ENCODE measurements at regions not wholly inside any gene's neighbourhood (a gene's known extent, or its start where the extent isn't known, plus 50 kb on each side); places are given as distances from the start of the nearest gene placed in this dataset.

GRCh38 chr3:153679714-153680113 lies 441.5 kb upstream of the ARHGEF26 start:
- no peak overlapping the region for H3K4me3 ChIP-seq (ENCODE audit: low read length, poor library complexity, severe bottlenecking)
- no peak for TF ChIP-seq EZH2phosphoT487 (IDR thresholded peaks at IDR 0.05; ENCODE audit: borderline replicate concordance)
- TF ChIP-seq, protein P1, sequence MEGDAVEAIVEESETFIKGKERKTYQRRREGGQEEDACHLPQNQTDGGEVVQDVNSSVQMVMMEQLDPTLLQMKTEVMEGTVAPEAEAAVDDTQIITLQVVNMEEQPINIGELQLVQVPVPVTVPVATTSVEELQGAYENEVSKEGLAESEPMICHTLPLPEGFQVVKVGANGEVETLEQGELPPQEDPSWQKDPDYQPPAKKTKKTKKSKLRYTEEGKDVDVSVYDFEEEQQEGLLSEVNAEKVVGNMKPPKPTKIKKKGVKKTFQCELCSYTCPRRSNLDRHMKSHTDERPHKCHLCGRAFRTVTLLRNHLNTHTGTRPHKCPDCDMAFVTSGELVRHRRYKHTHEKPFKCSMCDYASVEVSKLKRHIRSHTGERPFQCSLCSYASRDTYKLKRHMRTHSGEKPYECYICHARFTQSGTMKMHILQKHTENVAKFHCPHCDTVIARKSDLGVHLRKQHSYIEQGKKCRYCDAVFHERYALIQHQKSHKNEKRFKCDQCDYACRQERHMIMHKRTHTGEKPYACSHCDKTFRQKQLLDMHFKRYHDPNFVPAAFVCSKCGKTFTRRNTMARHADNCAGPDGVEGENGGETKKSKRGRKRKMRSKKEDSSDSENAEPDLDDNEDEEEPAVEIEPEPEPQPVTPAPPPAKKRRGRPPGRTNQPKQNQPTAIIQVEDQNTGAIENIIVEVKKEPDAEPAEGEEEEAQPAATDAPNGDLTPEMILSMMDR (conservative IDR thresholded peaks at IDR 0.05; ENCODE audit: low read length), result no peak
- no peaks in the 10 kb centered on the region for H3K27me3 ChIP-seq (ENCODE audit: insufficient read depth, low read length, poor library complexity, severe bottlenecking)
- H4K20me1 ChIP-seq (ENCODE audit: insufficient read depth, low read length, poor library complexity, severe bottlenecking), result no peaks in the 10 kb centered on the region
- no peak overlapping the region for H3K4me2 ChIP-seq (ENCODE audit: low read depth, low read length, poor library complexity, severe bottlenecking)
- no peaks in the 10 kb centered on the region for H3K79me2 ChIP-seq (ENCODE audit: insufficient read depth, low read length)
- no peaks in the 10 kb centered on the region for H3F3A ChIP-seq (ENCODE audit: low read depth)
- no peaks in the 10 kb centered on the region for H3K9me3 ChIP-seq (ENCODE audit: insufficient read depth, low read depth, low read length)
- H2AFZ ChIP-seq (ENCODE audit: low read length), result no peak overlapping the region
- no peaks in the 10 kb centered on the region for H3K4me1 ChIP-seq (ENCODE audit: insufficient read depth, low read length, poor library complexity, severe bottlenecking)
- H3K9ac ChIP-seq (ENCODE audit: low read depth, low read length, poor library complexity, severe bottlenecking), result no peak overlapping the region
- H3K36me3 ChIP-seq (ENCODE audit: insufficient read depth, low read length), result no peaks in the 10 kb centered on the region
- no peaks in the 10 kb centered on the region for H3K9me2 ChIP-seq (replicated peaks; ENCODE audit: low read depth, low read length)

DNA sequence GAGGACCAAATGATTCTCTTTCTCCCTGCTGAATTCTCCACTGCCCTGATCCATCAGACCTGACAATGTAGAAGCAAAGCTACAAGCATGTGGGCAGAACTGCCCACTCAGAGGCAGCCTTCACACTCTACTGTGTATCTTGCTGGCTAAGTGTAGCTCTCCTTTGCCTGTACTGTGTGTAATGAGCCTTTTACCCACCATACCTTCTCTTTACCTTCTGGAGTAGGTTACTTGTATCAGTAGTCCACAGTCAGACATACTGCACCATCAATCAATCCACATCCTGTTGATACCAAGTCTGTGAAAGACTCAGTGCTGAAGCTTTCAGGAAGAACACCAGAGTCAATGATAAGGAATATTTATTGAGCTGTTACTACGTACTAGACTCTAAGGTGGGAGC lies 440.7 kb upstream of the ARHGEF26 start:
- H2AFZ ChIP-seq (ENCODE audit: low read length), result no peak overlapping the region
- H3K9me2 ChIP-seq (replicated peaks; ENCODE audit: low read depth, low read length), result no peaks in the 10 kb centered on the region
- no peaks in the 10 kb centered on the region for H3K27me3 ChIP-seq (ENCODE audit: insufficient read depth, low read length, poor library complexity, severe bottlenecking)
- TF ChIP-seq, protein P1 (conservative IDR thresholded peaks at IDR 0.05; ENCODE audit: low read length), result no peak
- TF ChIP-seq EZH2phosphoT487 (IDR thresholded peaks at IDR 0.05; ENCODE audit: borderline replicate concordance), result no peak
- H3K79me2 ChIP-seq (ENCODE audit: insufficient read depth, low read length), result no peaks in the 10 kb centered on the region
- H3K9ac ChIP-seq (ENCODE audit: low read depth, low read length, poor library complexity, severe bottlenecking), result no peak overlapping the region
- no peaks in the 10 kb centered on the region for H3K36me3 ChIP-seq (ENCODE audit: insufficient read depth, low read length)
- H3F3A ChIP-seq (ENCODE audit: low read depth), result no peaks in the 10 kb centered on the region
- H3K4me2 ChIP-seq (ENCODE audit: low read depth, low read length, poor library complexity, severe bottlenecking), result no peak overlapping the region
- no peaks in the 10 kb centered on the region for H3K4me1 ChIP-seq (ENCODE audit: insufficient read depth, low read length, poor library complexity, severe bottlenecking)
- H3K4me3 ChIP-seq (ENCODE audit: low read length, poor library complexity, severe bottlenecking), result no peak overlapping the region
- no peaks in the 10 kb centered on the region for H3K9me3 ChIP-seq (ENCODE audit: insufficient read depth, low read depth, low read length)
- H4K20me1 ChIP-seq (ENCODE audit: insufficient read depth, low read length, poor library complexity, severe bottlenecking), result no peaks in the 10 kb centered on the region

DNA sequence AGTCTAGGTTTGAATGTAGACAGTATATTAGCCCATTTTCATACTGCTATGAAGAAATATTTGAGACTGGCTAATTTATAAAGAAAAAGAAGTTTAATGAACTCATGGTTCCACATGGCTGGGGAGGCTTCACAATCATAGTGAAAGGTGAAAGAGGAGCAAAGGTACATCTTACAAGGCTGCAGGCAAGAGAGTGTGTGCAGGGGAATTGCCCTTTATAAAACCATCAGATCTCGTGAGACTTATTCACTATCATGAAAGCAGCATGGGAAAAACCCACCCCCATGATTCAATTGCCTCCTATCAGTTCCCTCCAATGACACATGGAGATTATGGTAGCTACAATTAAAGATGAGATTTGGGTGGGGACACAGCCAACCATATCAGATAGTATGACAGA lies 440.1 kb upstream of the ARHGEF26 start:
- H3K4me3 ChIP-seq (ENCODE audit: low read length, poor library complexity, severe bottlenecking), result no peak overlapping the region
- H3F3A ChIP-seq (ENCODE audit: low read depth), result no peaks in the 10 kb centered on the region
- H2AFZ ChIP-seq (ENCODE audit: low read length), result no peak overlapping the region
- no peak overlapping the region for H3K9ac ChIP-seq (ENCODE audit: low read depth, low read length, poor library complexity, severe bottlenecking)
- TF ChIP-seq, protein P1 (conservative IDR thresholded peaks at IDR 0.05; ENCODE audit: low read length), result no peak
- no peak for TF ChIP-seq EZH2phosphoT487 (IDR thresholded peaks at IDR 0.05; ENCODE audit: borderline replicate concordance)
- no peaks in the 10 kb centered on the region for H3K36me3 ChIP-seq (ENCODE audit: insufficient read depth, low read length)
- no peaks in the 10 kb centered on the region for H3K27me3 ChIP-seq (ENCODE audit: insufficient read depth, low read length, poor library complexity, severe bottlenecking)
- no peaks in the 10 kb centered on the region for H3K9me3 ChIP-seq (ENCODE audit: insufficient read depth, low read depth, low read length)
- H3K4me1 ChIP-seq (ENCODE audit: insufficient read depth, low read length, poor library complexity, severe bottlenecking), result no peaks in the 10 kb centered on the region
- H3K4me2 ChIP-seq (ENCODE audit: low read depth, low read length, poor library complexity, severe bottlenecking), result no peak overlapping the region
- H3K9me2 ChIP-seq (replicated peaks; ENCODE audit: low read depth, low read length), result no peaks in the 10 kb centered on the region
- no peaks in the 10 kb centered on the region for H4K20me1 ChIP-seq (ENCODE audit: insufficient read depth, low read length, poor library complexity, severe bottlenecking)
- no peaks in the 10 kb centered on the region for H3K79me2 ChIP-seq (ENCODE audit: insufficient read depth, low read length)
